A673 (cell line): ENCODE measurements at regions not wholly inside any gene's neighbourhood (a gene's known extent, or its start where the extent isn't known, plus 50 kb on each side); places are given as distances from the start of the nearest gene placed in this dataset.

Experiments
- BruUV-seq: library from RNA; stranded (reverse); fragments of 400-500 nt; replicated peaks from 2 replicates; lab custom pipeline; 2021; lab: Mats Ljungman, UMichigan
- CTCF ChIA-PET: fragments of 300-600 bp; sonication (Branson Sonifier 250); formaldehyde crosslinking; loops from one replicate; lab custom pipeline; 2022; ENCODE audit warnings: antibody characterized with exemption; lab: Charles Lee
- POLR2A ChIA-PET: fragments of 300-600 bp; sonication (Branson Sonifier 250); formaldehyde crosslinking; loops from one replicate; lab custom pipeline; 2022; ENCODE audit warnings: antibody characterized with exemption; ENCODE audit not compliant: low non-redundant PET; lab: Charles Lee
- DNase-seq: peaks from one replicate; pipeline ENCODE4 v3.0.0-alpha.2; 2015; ENCODE audit warnings: low spot score
- H3K27ac ChIP-seq: fragments of 200-600 bp; sonication (generic); 2 replicates; pipeline ENCODE4 v1.5.1; 2016; ENCODE audit warnings: mixed run types, low read depth, mild to moderate bottlenecking, mixed read lengths, antibody characterized with exemption, low read length; ENCODE audit not compliant: poor library complexity, severe bottlenecking
- H3K27me3 ChIP-seq: fragments of 200-600 bp; sonication (generic); replicated peaks from 2 replicates; pipeline ENCODE4 v1.6.1; 2017; ENCODE audit warnings: mixed run types, low read depth, mild to moderate bottlenecking, mixed read lengths, antibody characterized with exemption, low read length; ENCODE audit not compliant: insufficient read depth, poor library complexity
- H3K36me3 ChIP-seq: fragments of 200-600 bp; sonication (generic); 2 replicates; pipeline ENCODE4 v1.6.1; 2016; ENCODE audit warnings: mixed run types, mild to moderate bottlenecking, mixed read lengths, antibody characterized with exemption, low read length; ENCODE audit not compliant: insufficient read depth, poor library complexity, severe bottlenecking
- H3K4me1 ChIP-seq: fragments of 200-600 bp; sonication (generic); 2 replicates; pipeline ENCODE4 v1.6.1; 2017; ENCODE audit warnings: mixed run types, mild to moderate bottlenecking, mixed read lengths, antibody characterized with exemption, low read length; ENCODE audit not compliant: insufficient read depth, poor library complexity, severe bottlenecking
- H3K4me3 ChIP-seq: fragments of 200-600 bp; sonication (generic); 2 replicates; pipeline ENCODE4 v1.5.1; 2016; ENCODE audit warnings: low read depth, mixed run types, mild to moderate bottlenecking, mixed read lengths, low read length; ENCODE audit not compliant: poor library complexity, severe bottlenecking
- H3K9me3 ChIP-seq: fragments of 200-600 bp; sonication (generic); 2 replicates; pipeline ENCODE4 v1.6.1; 2016; ENCODE audit warnings: mixed run types, low read depth, mild to moderate bottlenecking, mixed read lengths, antibody characterized with exemption, low read length; ENCODE audit not compliant: poor library complexity, severe bottlenecking
- CTCF ChIP-seq: fragments of 300-800, 200-600 bp; sonication (generic); conservative IDR thresholded peaks from 2 replicates; pipeline ENCODE4 v1.5.1; 2017; ENCODE audit warnings: low read depth, mild to moderate bottlenecking, antibody characterized with exemption, low read length, moderate library complexity, mixed read lengths
- EZH2 ChIP-seq: fragments of 200-600 bp; sonication (generic); IDR thresholded peaks from 2 replicates; pipeline ENCODE4 v1.6.1; 2017; ENCODE audit warnings: borderline replicate concordance, low read depth, mild to moderate bottlenecking, mixed read lengths, antibody characterized with exemption, low read length; ENCODE audit not compliant: poor library complexity, severe bottlenecking
- intact Hi-C: fragments of 100-400 bp; cut with micrococcal nuclease; formaldehyde crosslinking; loops from one replicate; pipeline ENCODE4 v1.10.0; 2022; ENCODE audit not compliant: unreplicated experiment

DNA sequence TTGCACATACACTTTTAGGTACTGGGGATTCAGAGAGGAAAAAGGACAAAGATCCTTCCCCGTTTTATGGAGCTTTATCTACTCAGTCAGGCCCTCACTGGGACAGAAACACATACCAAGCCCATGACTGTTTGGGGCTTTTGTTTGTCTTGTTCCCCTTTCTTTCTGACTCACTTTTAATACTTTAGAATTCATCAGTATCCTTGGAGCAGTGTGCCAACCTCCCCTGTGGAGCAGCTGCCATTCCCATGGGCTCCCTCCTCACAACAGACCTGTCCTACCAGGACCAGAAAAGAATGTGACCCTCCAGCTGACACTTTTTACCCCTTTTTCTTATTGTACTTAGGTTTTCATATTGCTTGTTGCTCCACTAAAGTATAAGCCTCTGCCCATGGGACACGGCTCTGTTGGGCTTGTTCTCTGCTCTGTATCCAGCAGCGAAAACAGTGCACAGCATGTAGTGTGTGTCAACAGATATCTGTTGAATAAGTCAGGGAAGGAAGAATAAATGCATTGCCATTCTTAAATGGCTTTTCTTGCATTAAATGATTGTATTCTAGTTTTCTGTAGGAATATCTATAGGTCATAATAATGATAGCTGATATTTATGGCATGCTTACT is 431.1 kb downstream of the EFNB2 start:
- no peaks in the 10 kb centered on the region for H3K27me3 ChIP-seq
- no peak overlapping the region for H3K4me3 ChIP-seq
- intact Hi-C loops, result no loop called here
- no peak for TF ChIP-seq EZH2
- no peak for TF ChIP-seq CTCF
- ChIA-PET POLR2A (no interaction called here), CTCF (interaction anchor here (0.5 kb wide), 1 partner anchor 363 kb away, joined by 3 read pairs; no protein-coding TSS in a partner anchor)
- no peaks in the 10 kb centered on the region for H3K9me3 ChIP-seq
- DNase-seq, result peak; percentile 24
- H3K4me1 ChIP-seq, result no peaks in the 10 kb centered on the region
- H3K36me3 ChIP-seq, result no peaks in the 10 kb centered on the region
- no TSS peak for BruUV-seq
- H3K27ac ChIP-seq, result no peak overlapping the region

DNA sequence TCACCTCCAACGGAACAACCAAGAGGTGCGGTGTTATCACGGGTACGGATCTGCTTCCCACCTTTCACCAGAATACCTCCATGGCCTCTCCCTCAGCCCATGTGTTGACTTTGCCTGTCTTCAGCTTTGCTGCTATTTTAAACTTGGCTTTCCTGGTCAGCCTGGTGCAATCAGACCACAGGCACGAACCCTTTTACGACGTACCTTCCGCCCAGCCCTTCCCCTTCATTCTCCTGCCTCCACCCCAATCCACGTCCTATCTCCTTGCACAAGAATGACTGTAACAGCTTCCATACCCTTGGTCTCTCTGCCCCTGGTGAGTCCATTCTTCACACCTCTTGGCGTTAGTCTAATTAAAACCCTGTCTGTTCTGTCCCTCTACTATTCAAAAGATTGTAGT is 431.7 kb downstream of the EFNB2 start:
- H3K4me3 ChIP-seq, result no peak overlapping the region
- TF ChIP-seq EZH2 (no peak), CTCF (no peak)
- DNase-seq, result no peak
- ChIA-PET CTCF (no interaction called here), POLR2A (no interaction called here)
- H3K36me3 ChIP-seq, result no peaks in the 10 kb centered on the region
- H3K27me3 ChIP-seq, result no peaks in the 10 kb centered on the region
- no TSS peak for BruUV-seq
- intact Hi-C loops, result no loop called here
- H3K4me1 ChIP-seq, result no peaks in the 10 kb centered on the region
- no peak overlapping the region for H3K27ac ChIP-seq
- H3K9me3 ChIP-seq, result no peaks in the 10 kb centered on the region

DNA sequence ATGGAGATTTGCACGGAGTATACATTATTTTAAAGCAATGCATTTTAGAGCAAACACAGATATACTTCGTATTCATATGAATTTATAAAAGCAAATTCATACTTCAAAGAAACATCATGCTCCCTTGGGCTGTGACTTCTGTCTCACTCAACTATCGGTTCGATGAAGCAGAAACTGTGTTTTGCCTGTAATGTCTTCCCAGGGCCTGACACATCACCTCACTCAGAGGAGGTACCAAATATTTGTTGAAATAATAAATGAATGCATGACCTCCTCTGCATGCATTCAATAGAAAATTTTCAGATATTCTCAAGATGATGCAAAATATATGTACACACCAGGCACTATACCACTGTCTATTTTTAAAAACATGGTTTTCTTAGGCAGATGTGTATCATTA is 432.7 kb downstream of the EFNB2 start:
- Histone ChIP-seq H3K36me3 (no peaks in the 10 kb centered on the region), H3K4me1 (no peaks in the 10 kb centered on the region), H3K9me3 (no peaks in the 10 kb centered on the region), H3K4me3 (no peak overlapping the region), H3K27ac (no peak overlapping the region), H3K27me3 (no peaks in the 10 kb centered on the region)
- intact Hi-C loops, result no loop called here
- no peak for TF ChIP-seq CTCF
- no peak for TF ChIP-seq EZH2
- BruUV-seq, result no TSS peak
- CTCF ChIA-PET, result no interaction called here
- POLR2A ChIA-PET, result no interaction called here
- DNase-seq, result no peak
